CD14-positive monocyte (primary cell): ENCODE measurements at regions not wholly inside any gene's neighbourhood (a gene's known extent, or its start where the extent isn't known, plus 50 kb on each side); places are given as distances from the start of the nearest gene placed in this dataset.

Source experiments
- DNase-seq, 3 donors: peaks; one replicate each; pipeline ENCODE4 v3.0.0-alpha.2; 2011 to 2022
- H2AFZ ChIP-seq: 2 replicates; pipeline ENCODE4 v1.6.0; 2012; ENCODE audit warnings: mild to moderate bottlenecking, low read depth, low read length, inconsistent platforms; ENCODE audit not compliant: insufficient read depth, poor library complexity, severe bottlenecking
- H3K27ac ChIP-seq, 2 donors: 1 replicate in 1 of 2; 2 replicates in 1 of 2; pipeline ENCODE4 v1.5.1; 2012 to 2013; ENCODE audit warnings: low read length in 2 of 2, control low read depth in 1 of 2, inconsistent platforms in 1 of 2, low read depth in 1 of 2, mild to moderate bottlenecking in 1 of 2
- H3K27me3 ChIP-seq, 2 donors: one replicate each; pipeline versions ENCODE4 v1.6.0 to v1.6.1; 2011 to 2013; ENCODE audit warnings: low read length in 2 of 2; ENCODE audit not compliant: control insufficient read depth in 2 of 2, insufficient read depth in 2 of 2
- H3K36me3 ChIP-seq, 2 donors: replicated peaks in 1 of 2; 1 replicate in 1 of 2; 2 replicates in 1 of 2; pipeline versions ENCODE4 v1.5.1 to v1.6.1; 2012 to 2013; ENCODE audit warnings: low read length in 2 of 2, control low read depth in 1 of 2, inconsistent platforms in 1 of 2, mild to moderate bottlenecking in 1 of 2; ENCODE audit not compliant: insufficient read depth in 2 of 2, control insufficient read depth in 1 of 2
- H3K4me1 ChIP-seq, 2 donors: 1 replicate in 1 of 2; 2 replicates in 1 of 2; pipeline versions ENCODE4 v1.5.1 to v1.6.1; 2012 to 2013; ENCODE audit warnings: low read length in 2 of 2, control low read depth in 1 of 2, inconsistent platforms in 1 of 2, mild to moderate bottlenecking in 1 of 2, moderate library complexity in 1 of 2; ENCODE audit not compliant: insufficient read depth in 2 of 2, control insufficient read depth in 1 of 2
- H3K4me2 ChIP-seq: replicated peaks from 2 replicates; pipeline ENCODE3; 2012; ENCODE audit warnings: low read length, moderate library complexity, mild to moderate bottlenecking; ENCODE audit not compliant: poor library complexity, severe bottlenecking; ENCODE audit errors: extremely low read depth
- H3K4me3 ChIP-seq, 3 experiments: fragments of 200-600 bp in 1 of 3; sonication (generic) in 1 of 3; replicated peaks in 1 of 3; 1 replicate in 2 of 3; 2 replicates in 1 of 3; pipeline ENCODE4 v1.5.1; 2011 to 2013; ENCODE audit warnings: low read length in 3 of 3, mild to moderate bottlenecking in 3 of 3, control low read depth in 2 of 3, low read depth in 2 of 3, inconsistent platforms in 1 of 3, moderate library complexity in 1 of 3
- H3K79me2 ChIP-seq: 2 replicates; pipeline ENCODE4 v1.6.0; 2012; ENCODE audit warnings: mild to moderate bottlenecking, control low read depth, inconsistent platforms, low read length, moderate library complexity; ENCODE audit not compliant: insufficient read depth
- H3K9ac ChIP-seq: 2 replicates; pipeline ENCODE4 v1.6.0; 2017; ENCODE audit warnings: low read length, mild to moderate bottlenecking; ENCODE audit not compliant: insufficient read depth, poor library complexity, severe bottlenecking
- H3K9me3 ChIP-seq, 2 donors: replicated peaks in 1 of 2; 1 replicate in 1 of 2; 2 replicates in 1 of 2; pipeline versions ENCODE4 v1.5.1 to v1.6.1; 2012 to 2013; ENCODE audit warnings: low read length in 2 of 2, control low read depth in 1 of 2; ENCODE audit not compliant: control insufficient read depth in 1 of 2, insufficient read depth in 1 of 2
- H4K20me1 ChIP-seq: 2 replicates; pipeline ENCODE4 v1.6.0; 2012; ENCODE audit warnings: mild to moderate bottlenecking, low read length, control low read depth, moderate library complexity; ENCODE audit not compliant: insufficient read depth
- H3K27ac Mint-ChIP-seq, 7 donors: one replicate each; pipeline ENCODE4 v1.8.0; 2020; ENCODE audit warnings: mild to moderate bottlenecking in 7 of 7, mixed read lengths in 7 of 7, moderate library complexity in 6 of 7, inconsistent platforms in 2 of 7
- H3K27me3 Mint-ChIP-seq, 3 donors: one replicate each; pipeline ENCODE4 v1.8.0; 2021 to 2022; ENCODE audit warnings: low read depth in 3 of 3, mild to moderate bottlenecking in 3 of 3, mixed read lengths in 3 of 3, moderate library complexity in 3 of 3, inconsistent platforms in 1 of 3
- H3K36me3 Mint-ChIP-seq, 2 donors: one replicate each; pipeline ENCODE4 v1.8.0; 2020; ENCODE audit warnings: mixed read lengths in 2 of 2, inconsistent platforms in 1 of 2, mild to moderate bottlenecking in 1 of 2
- H3K4me1 Mint-ChIP-seq: one replicate; pipeline ENCODE4 v1.8.0; 2020; ENCODE audit warnings: mild to moderate bottlenecking, mixed read lengths
- H3K4me3 Mint-ChIP-seq, 2 donors: one replicate each; pipeline ENCODE4 v1.8.0; 2020; ENCODE audit warnings: mild to moderate bottlenecking in 2 of 2, mixed read lengths in 2 of 2, moderate library complexity in 1 of 2
- H3K9me3 Mint-ChIP-seq, 7 donors: one replicate each; pipeline ENCODE4 v1.8.0; 2020 to 2022; ENCODE audit warnings: mixed read lengths in 7 of 7, mild to moderate bottlenecking in 6 of 7, moderate library complexity in 6 of 7, inconsistent platforms in 2 of 7
- CTCF ChIP-seq: fragments of 200-600 bp; IDR thresholded peaks from one replicate; pipeline ENCODE4 v1.8.0; 2022; ENCODE audit warnings: antibody characterized with exemption, mild to moderate bottlenecking
- WGBS: methylation state at CpG from one replicate; pipeline ENCODE4 v1.1.5; 2013; ENCODE audit warnings: missing lambda C conversion rate; ENCODE audit not compliant: insufficient coverage; 5-methylcytosine and 5-hydroxymethylcytosine counted together
- intact Hi-C, 2 donors: fragments of 100-400 bp; cut with micrococcal nuclease; formaldehyde crosslinking; loops; one replicate each; pipeline versions ENCODE4 v1.15.0 to v1.15.1; 2023

GRCh38 chr11:8330896-8331295 is 67.2 kb upstream of the LMO1 start:
- H3K4me3 Mint-ChIP-seq: no peak overlapping the region
- H3K4me1 ChIP-seq: peaks cover 54 to 68% of the 10 kb centered on the region in 2 donors
- no peak for TF ChIP-seq CTCF
- H3K27ac Mint-ChIP-seq: peak overlapping the region in 2 of 7 donors; percentile 14 to 50
- no peak overlapping the region for H3K4me2 ChIP-seq
- peaks cover 0 to 6% (median 3%) of the 10 kb centered on the region in 3 donors for H3K27me3 Mint-ChIP-seq
- no peak overlapping the region for H3K9ac ChIP-seq
- no peaks in the 10 kb centered on the region for H4K20me1 ChIP-seq
- no peaks in the 10 kb centered on the region for H3K36me3 Mint-ChIP-seq
- no peaks in the 10 kb centered on the region for H3K27me3 ChIP-seq
- no peaks in the 10 kb centered on the region for H3K36me3 ChIP-seq
- H3K4me1 Mint-ChIP-seq: peaks cover 52% of the 10 kb centered on the region
- no peaks in the 10 kb centered on the region for H3K79me2 ChIP-seq
- no peak overlapping the region for H3K4me3 ChIP-seq
- peaks cover 0 to 3% (median 0%) of the 10 kb centered on the region in 7 donors for H3K9me3 Mint-ChIP-seq
- intact Hi-C loops: loop anchor here in 1 of 2 donors (10.0 kb wide), 1 partner anchor 354 kb away; the partner anchor contains the start of genes RPL27A and TRIM66
- H3K27ac ChIP-seq: no peak overlapping the region
- DNase-seq: no peak
- H3K9me3 ChIP-seq: no peaks in the 10 kb centered on the region
- 94% methylated on average over 4 of the region's 6 CpGs for WGBS
- H2AFZ ChIP-seq: no peak overlapping the region

- H3K27me3 Mint-ChIP-seq: peaks cover 0 to 6% (median 3%) of the 10 kb centered on the region in 3 donors
- 69% methylated on average over 10 of the region's 10 CpGs for WGBS
- Histone ChIP-seq H3K27ac (no peak overlapping the region), H3K4me1 (peaks cover 54 to 68% of the 10 kb centered on the region in 2 donors), H3K9me3 (no peaks in the 10 kb centered on the region), H3K9ac (no peak overlapping the region), H3K4me2 (no peak overlapping the region), H3K79me2 (no peaks in the 10 kb centered on the region), H3K4me3 (no peak overlapping the region), H4K20me1 (no peaks in the 10 kb centered on the region), H3K27me3 (no peaks in the 10 kb centered on the region), H2AFZ (no peak overlapping the region), H3K36me3 (no peaks in the 10 kb centered on the region)
- H3K27ac Mint-ChIP-seq: peak overlapping the region in 1 of 7 donors; percentile 53
- H3K4me1 Mint-ChIP-seq: peaks cover 52% of the 10 kb centered on the region
- peak overlapping the region in 1 of 2 donors; percentile 42 for H3K4me3 Mint-ChIP-seq
- TF ChIP-seq CTCF: no peak
- H3K36me3 Mint-ChIP-seq: no peaks in the 10 kb centered on the region
- no peak for DNase-seq
- intact Hi-C loops: loop anchor here in 1 of 2 donors (10.0 kb wide), 1 partner anchor 354 kb away; the partner anchor contains the start of genes RPL27A and TRIM66
- H3K9me3 Mint-ChIP-seq: peaks cover 0 to 3% (median 0%) of the 10 kb centered on the region in 7 donors
These were observed 66.7 kb upstream of the LMO1 start for GRCh38 chr11:8330404-8330803.
